Thyroid gland (tissue), 4 donors: ENCODE measurements at regions not wholly inside any gene's neighbourhood (a gene's known extent, or its start where the extent isn't known, plus 50 kb on each side); places are given as distances from the start of the nearest gene placed in this dataset.

Experiments
- CTCF ChIP-seq, 6 experiments: fragments of 200-600 bp in 3 of 6; fragments of 450-650 bp in 3 of 6; sonication (generic) in 3 of 6; IDR thresholded peaks; one replicate each; pipeline ENCODE4 v1.5.1; 2016 to 2019; ENCODE audit warnings: antibody characterized with exemption in 6 of 6, mild to moderate bottlenecking in 2 of 6, inconsistent platforms in 1 of 6, moderate library complexity in 1 of 6
- POLR2A ChIP-seq, 2 donors: fragments of 450-650 bp; IDR thresholded peaks; one replicate each; pipeline ENCODE4 v1.6.1; 2017; ENCODE audit warnings: antibody characterized with exemption in 2 of 2, mild to moderate bottlenecking in 2 of 2, moderate library complexity in 1 of 2

GRCh38 chr12:58069268-58069963 is 128.0 kb downstream of the ATP23 start:
- TF ChIP-seq CTCF (IDR thresholded peaks at IDR 0.05) (no peak), POLR2A (IDR thresholded peaks at IDR 0.05) (no peak)
